ENCODE measurements at regions not wholly inside any gene's neighbourhood (a gene's known extent, or its start where the extent isn't known, plus 50 kb on each side); places are given as distances from the start of the nearest gene placed in this dataset.

DNA sequence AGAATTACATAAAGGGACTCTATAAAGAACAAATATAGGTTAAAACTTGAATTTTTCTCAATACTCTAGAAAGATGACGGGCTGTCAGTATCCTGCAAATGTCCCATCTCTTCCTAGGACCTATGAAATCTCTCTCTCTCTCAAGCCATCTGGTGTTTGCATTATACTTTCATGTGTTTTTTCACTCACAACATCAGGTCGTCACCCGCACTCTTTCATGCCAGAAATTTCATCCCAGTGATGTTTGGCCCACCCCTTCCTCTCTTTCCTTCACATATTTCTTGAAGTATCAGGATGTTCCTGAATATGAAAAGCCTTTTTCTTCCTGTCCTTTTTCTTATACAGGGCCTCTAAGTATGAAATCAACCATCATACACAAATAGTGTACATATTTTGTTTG is 63.3 kb upstream of the GAS1 start:
- TF ChIP-seq, protein P1, sequence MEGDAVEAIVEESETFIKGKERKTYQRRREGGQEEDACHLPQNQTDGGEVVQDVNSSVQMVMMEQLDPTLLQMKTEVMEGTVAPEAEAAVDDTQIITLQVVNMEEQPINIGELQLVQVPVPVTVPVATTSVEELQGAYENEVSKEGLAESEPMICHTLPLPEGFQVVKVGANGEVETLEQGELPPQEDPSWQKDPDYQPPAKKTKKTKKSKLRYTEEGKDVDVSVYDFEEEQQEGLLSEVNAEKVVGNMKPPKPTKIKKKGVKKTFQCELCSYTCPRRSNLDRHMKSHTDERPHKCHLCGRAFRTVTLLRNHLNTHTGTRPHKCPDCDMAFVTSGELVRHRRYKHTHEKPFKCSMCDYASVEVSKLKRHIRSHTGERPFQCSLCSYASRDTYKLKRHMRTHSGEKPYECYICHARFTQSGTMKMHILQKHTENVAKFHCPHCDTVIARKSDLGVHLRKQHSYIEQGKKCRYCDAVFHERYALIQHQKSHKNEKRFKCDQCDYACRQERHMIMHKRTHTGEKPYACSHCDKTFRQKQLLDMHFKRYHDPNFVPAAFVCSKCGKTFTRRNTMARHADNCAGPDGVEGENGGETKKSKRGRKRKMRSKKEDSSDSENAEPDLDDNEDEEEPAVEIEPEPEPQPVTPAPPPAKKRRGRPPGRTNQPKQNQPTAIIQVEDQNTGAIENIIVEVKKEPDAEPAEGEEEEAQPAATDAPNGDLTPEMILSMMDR (IDR thresholded peaks at IDR 0.05; ENCODE audit: low read depth, low read length, missing control alignments): no peak
- no peak for DNase-seq (ENCODE audit: extremely low read depth, low read depth)
- H3K4me3 ChIP-seq (replicated peaks; ENCODE audit: low read depth, low read length): no peak overlapping the region

DNA sequence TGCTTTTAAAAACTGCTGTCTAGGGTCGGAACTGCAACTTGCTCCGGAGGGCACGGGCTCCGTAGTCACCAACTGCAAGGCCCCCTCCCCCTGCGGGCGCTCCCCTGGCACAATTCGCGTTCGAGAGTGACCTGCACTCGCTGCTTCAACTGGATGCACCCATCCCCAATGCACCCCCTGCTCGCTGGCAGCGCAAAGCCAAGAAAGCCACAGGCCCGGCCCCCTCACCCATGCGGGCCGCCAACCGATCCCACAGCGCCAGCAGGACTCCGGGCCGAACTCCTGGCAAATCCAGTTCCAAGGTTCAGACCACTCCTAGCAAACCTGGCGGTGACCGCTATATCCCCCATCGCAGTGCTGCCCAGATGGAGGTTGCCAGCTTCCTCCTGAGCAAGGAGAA is 64.2 kb upstream of the GAS1 start:
- TF ChIP-seq, protein P1 (IDR thresholded peaks at IDR 0.05; ENCODE audit: low read depth, low read length, missing control alignments): no peak
- no peak for DNase-seq (ENCODE audit: extremely low read depth, low read depth)

DNA sequence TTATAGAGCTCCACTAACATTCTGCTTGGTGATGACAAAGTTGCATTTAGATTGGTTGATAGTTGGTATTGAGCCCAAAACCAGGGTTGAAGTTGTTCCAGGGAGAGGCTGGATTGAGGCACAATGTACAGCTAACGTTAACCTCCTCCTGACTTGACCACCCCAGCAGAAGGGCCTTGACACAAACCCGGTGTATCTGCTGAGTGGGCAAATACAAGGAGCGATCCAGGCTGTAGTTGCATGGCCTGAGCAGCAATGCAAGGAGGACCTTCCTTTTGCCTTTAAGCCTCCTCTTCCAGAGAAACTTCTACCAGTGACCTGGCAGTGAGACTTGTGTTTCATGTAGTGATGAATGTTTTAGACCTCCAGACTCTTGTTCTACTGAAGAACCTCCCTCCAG is 66.2 kb upstream of the GAS1 start:
- DNase-seq (ENCODE audit: extremely low read depth, low read depth): no peak
- TF ChIP-seq, protein P1 (IDR thresholded peaks at IDR 0.05; ENCODE audit: low read depth, low read length, missing control alignments): no peak

More for the DNA sequence above, 64.2 kb upstream of the GAS1 start:
- H3K4me3 ChIP-seq (replicated peaks; ENCODE audit: low read depth, low read length): no peak overlapping the region

DNA sequence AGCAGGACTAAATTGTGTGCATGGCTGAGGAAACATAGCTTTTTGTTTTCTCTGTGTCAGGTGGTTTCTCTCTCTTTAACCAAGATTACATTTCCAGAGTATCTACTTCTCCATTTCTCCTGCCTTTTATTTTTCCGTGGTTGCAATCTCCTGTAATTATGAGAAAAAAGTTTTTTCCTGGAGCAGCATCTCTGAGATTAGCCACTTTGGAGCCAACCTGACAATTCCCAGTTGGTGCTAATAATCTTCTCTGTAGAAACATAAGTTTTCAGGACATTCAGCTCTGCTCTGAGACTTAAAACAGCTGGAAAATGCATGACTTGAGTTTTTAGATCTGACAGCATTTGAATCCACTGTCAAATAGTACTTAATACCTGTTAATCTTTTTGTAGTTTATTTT is 67.1 kb upstream of the GAS1 start:
- TF ChIP-seq, protein P1 (IDR thresholded peaks at IDR 0.05; ENCODE audit: low read depth, low read length, missing control alignments): no peak
- DNase-seq (ENCODE audit: extremely low read depth, low read depth): no peak
- no peak overlapping the region for H3K4me3 ChIP-seq (replicated peaks; ENCODE audit: low read depth, low read length)

More for the DNA sequence above, 66.2 kb upstream of the GAS1 start:
- no peak overlapping the region for H3K4me3 ChIP-seq (replicated peaks; ENCODE audit: low read depth, low read length)

DNA sequence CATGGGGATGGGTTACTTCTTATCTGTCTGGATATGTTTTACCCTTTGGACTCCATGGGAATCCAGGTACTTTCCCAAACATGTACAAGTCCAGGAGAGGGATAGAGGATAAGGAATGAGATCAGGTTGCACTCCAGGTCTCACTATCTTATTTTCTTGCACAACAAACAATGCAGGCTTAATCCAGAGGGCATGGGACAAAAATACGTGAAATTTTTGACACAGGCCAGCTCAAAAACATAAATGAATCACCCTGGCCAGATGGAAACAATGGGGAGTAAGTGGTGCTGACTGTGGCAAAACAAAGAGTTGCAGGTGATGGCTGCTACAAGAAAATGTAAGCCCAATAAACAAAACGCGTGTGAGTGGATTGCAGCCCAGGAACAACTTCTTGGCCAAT is 69.4 kb upstream of the GAS1 start:
- TF ChIP-seq, protein P1 (IDR thresholded peaks at IDR 0.05; ENCODE audit: low read depth, low read length, missing control alignments): no peak
- no peak overlapping the region for H3K4me3 ChIP-seq (replicated peaks; ENCODE audit: low read depth, low read length)
- DNase-seq (ENCODE audit: extremely low read depth, low read depth): no peak

DNA sequence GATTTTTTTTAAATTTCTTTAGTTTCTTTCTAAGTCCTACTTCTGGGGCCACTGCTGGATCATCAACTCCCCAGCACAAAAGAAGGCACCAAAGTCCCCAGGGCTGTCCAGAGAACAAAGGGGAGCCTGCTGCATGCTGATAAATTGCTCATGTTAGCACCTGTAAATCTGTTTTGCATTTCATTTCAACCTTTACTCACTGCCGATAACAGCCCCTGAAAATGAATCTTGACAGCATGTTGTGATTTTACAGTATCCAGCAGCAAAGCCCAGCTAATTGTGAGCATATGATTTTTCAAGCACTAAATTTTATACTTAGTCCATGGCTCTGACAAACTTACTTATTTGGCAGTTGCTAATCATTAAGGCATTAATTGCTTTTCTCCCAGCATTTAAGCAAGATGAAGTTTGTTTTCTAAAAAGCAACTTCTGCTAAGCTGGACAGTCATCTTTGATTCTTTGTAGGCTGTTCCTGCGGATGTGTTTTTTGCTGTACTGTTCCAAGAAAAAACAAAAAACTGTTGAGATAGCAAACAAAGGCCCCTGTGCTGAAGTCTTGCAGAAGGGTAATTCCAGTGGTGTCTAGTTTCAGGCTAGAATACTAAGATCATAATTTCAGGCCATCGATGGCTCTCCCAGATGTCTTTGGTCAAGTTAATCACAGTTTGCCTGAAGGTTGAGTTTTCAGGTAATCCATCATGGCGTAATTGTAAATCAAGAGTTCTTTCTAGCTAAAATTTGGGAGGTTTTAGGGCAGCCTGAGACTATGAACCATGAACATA is 73.1 kb upstream of the GAS1 start:
- TF ChIP-seq, protein P1 (IDR thresholded peaks at IDR 0.05; ENCODE audit: low read depth, low read length, missing control alignments): no peak
- no peak for DNase-seq (ENCODE audit: extremely low read depth, low read depth)

DNA sequence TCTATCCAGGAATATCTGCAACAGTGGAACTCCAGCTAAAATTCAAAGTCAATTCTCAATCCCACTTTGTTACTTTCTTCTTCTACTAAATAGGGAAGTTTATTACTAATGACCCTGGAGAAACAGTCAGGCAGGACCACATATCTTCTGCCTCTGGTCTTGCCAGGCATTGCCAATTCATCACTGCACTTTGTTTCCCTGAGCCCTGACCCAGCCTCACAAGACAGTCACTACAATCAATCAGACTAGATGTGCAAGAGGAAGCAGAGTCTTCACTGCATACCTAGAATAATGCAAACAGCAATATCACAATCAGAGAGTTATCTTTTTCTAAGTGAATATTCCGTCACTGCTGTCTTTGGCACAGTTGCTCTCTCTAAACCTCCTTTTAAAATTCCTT is 74.9 kb upstream of the GAS1 start:
- no peak overlapping the region for H3K4me3 ChIP-seq (replicated peaks; ENCODE audit: low read depth, low read length)
- TF ChIP-seq, protein P1 (IDR thresholded peaks at IDR 0.05; ENCODE audit: low read depth, low read length, missing control alignments): no peak
- DNase-seq (ENCODE audit: extremely low read depth, low read depth): no peak

More for the DNA sequence above, 73.1 kb upstream of the GAS1 start:
- no peak overlapping the region for H3K4me3 ChIP-seq (replicated peaks; ENCODE audit: low read depth, low read length)

All from HFF-Myc (cell line).